D721Med (cell line): ENCODE measurements at regions not wholly inside any gene's neighbourhood (a gene's known extent, or its start where the extent isn't known, plus 50 kb on each side); places are given as distances from the start of the nearest gene placed in this dataset.
"Not testable (repeated sequence)": the region's sequence is repeated elsewhere in the genome, so short reads cannot be mapped to it uniquely, and the experiment has no call there.

Experiments used
- DNase-seq: peaks from one replicate; pipeline ENCODE4 v3.0.0; 2011; ENCODE audit warnings: low spot score; ENCODE audit not compliant: insufficient read length
- FAIRE-seq: peaks from 2 replicates; lab custom pipeline; 2011; peaks lifted over from hg19 to GRCh38; lab: Jason Lieb, UNC
- TF ChIP-seq, protein P1 (sequence below): IDR thresholded peaks from 2 replicates; pipeline ENCODE4 v1.5.1; 2012; ENCODE audit warnings: mild to moderate bottlenecking, control low read depth; ENCODE audit not compliant: insufficient read depth; ENCODE audit errors: missing control alignments

DNA sequence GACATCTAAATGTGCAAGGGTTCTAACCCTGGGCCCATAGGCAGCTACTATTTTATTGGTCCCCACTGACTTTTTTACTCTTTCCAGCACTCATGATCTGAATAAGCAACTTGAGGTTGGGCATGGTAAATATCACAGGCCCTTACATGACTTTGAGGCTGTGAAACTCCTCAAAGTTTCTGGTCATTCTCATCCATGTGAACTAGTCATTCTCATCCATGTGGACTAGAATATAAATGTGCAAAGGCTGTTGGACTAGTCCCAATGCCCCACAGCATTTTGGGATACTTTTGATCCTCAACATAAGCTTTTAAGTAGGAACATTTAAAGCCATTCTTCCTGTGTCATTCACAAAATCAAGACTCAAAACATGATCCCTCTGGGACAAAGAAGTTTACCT is 290.7 kb upstream of the PPARGC1A start:
- FAIRE-seq (no peak), DNase-seq (no peak)
- TF ChIP-seq, protein P1, sequence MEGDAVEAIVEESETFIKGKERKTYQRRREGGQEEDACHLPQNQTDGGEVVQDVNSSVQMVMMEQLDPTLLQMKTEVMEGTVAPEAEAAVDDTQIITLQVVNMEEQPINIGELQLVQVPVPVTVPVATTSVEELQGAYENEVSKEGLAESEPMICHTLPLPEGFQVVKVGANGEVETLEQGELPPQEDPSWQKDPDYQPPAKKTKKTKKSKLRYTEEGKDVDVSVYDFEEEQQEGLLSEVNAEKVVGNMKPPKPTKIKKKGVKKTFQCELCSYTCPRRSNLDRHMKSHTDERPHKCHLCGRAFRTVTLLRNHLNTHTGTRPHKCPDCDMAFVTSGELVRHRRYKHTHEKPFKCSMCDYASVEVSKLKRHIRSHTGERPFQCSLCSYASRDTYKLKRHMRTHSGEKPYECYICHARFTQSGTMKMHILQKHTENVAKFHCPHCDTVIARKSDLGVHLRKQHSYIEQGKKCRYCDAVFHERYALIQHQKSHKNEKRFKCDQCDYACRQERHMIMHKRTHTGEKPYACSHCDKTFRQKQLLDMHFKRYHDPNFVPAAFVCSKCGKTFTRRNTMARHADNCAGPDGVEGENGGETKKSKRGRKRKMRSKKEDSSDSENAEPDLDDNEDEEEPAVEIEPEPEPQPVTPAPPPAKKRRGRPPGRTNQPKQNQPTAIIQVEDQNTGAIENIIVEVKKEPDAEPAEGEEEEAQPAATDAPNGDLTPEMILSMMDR, result no peak

DNA sequence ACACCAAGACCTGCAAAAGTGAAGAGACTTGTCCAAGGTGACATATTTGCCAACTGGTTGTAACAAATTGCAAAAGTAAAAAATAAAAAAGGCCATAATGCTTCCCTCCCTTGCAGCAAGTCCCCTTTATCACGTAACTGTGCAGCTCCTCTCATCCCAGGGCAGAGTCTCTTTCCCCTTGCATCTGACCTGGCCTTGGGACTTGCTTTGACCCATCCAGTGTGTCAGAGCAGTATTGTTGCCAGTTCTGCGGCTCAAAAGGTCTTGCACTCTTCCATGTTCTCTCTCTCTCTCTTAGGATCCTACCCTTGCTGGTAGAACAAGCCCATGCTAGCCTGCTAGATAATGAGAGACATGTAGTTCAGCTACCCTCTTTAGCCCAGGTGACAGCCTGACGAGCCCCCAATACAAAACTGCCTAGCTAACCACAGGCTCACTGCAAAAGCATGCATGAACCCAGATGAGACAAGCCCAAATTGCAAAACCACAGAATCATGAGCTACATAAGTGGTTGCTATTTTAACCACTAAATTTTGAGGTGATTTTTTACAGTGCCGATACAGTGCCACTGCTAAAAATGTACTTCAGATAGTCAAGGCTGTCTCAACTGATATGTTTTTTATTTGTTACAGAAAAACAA is 289.5 kb upstream of the PPARGC1A start:
- TF ChIP-seq, protein P1, result no peak
- no peak for DNase-seq
- no peak for FAIRE-seq

DNA sequence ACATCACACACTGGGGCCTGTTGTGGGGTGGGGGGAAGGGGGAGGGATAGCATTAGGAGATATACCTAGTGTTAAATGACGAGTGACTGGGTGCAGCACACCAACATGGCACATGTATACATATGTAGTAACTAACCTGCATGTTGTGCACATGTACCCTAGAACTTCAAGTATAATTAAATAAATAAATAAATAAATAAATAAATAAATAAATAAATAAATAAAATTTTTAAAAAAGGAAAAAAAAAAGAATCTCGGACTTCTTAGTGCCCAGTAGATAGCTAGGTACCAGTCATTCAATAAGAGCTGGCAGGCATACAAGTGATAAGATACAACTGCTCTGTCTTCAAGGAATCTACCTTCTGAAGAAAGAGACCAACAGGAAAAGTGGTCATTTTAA is 287.6 kb upstream of the PPARGC1A start:
- DNase-seq, FAIRE-seq: not testable (repeated sequence)

DNA sequence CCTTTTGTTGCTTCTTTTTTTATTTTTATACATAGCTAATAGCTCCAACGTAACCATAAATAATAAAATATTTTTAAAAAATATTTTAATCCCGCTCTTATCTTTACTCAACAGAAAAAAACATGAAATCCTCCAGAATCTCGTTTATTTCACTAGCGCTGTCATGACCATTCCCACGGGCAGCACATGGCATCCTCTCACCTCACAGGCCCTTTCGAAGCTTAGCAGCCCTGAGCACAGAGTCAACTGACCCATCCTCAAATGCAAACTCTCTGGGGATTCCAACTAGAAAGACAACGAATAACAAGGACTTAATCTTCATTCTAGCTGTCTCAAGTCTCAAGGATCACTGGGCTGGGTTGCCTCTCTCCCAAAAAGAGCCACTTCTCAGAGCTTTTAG is 285.9 kb upstream of the PPARGC1A start:
- DNase-seq, result no peak
- TF ChIP-seq, protein P1, result no peak
- FAIRE-seq, result no peak

DNA sequence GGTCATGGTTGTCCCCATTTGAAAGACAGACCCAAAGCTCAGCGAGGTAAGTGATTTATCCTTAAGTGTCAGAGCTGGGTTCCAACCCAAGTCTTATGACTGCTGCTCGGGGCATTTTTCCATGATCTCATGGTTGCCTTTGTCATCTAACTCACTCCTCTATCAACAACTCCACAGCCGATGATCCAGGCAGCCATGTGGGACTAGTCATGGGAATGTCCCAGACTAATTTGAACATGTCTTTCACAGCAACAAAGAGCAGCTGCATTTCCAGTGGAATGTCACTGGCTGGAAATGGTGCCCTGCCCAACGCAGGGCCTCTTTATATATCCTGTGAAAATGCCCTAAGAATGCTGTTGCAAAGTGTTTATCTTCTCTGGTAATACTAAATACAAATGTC is 284.8 kb upstream of the PPARGC1A start:
- FAIRE-seq (no peak), DNase-seq (no peak)
- TF ChIP-seq, protein P1, result no peak

DNA sequence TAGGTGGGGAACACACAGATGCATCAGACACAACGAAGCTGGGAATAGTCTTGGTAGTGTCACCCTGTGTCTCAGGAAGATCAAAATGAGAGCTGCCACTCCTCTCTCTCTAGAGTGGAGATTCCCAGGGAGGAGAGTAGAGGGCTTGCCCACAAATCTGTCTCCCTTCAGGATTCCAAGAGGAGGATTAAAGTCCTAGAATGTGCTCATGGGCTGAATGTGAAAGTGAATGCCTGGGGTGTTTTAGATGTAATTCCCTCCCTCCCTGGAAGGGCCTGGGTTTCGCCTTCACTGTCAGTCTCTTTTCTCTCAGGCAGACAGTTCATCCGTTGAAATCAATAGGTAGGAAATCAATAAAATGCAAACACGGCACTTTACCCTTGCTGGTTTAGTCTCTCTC is 282.6 kb upstream of the PPARGC1A start:
- FAIRE-seq (no peak), DNase-seq (no peak)
- TF ChIP-seq, protein P1, result no peak

DNA sequence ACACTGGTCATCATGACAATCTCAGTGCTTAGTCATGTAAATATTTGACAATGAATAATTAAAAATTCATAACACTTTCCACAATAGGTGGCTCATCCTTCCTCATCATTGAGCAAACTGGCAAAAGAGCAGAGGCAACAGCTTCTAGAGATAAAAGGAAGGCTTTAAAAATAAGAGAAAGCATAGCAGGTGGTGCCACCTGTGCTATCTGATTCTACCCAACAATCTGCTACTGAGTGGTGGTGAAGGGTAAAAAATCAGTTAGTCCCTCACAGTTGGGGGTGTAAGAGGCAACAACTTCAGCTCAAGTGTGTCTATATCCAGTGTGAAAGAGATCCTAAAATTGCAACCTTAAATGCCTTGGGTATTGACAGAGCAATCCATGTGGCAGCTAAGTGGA is 280.1 kb upstream of the PPARGC1A start:
- TF ChIP-seq, protein P1, result no peak
- FAIRE-seq (no peak), DNase-seq (no peak)

DNA sequence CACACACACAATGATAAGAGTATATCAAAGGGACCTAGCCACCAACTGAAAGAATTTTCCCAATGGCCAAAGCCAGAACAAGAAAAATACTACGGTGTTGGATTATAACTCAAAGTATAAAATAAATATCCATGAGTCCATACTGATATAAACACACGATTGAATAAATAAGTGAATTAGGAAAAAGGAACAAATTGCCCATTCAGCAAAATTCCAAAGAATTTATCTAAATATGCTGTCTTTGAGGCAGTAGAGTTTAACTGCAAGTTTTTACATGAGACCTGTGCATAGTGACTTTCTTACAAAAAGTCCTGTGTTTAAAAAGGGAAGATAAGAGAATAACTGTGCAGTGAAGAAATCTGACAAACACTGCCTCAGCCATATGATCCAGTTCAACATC is 278.8 kb upstream of the PPARGC1A start:
- TF ChIP-seq, protein P1, result no peak
- FAIRE-seq, result no peak

More for the DNA sequence above, 278.8 kb upstream of the PPARGC1A start:
- DNase-seq, result no peak
